ENCODE measurements at regions not wholly inside any gene's neighbourhood (a gene's known extent, or its start where the extent isn't known, plus 50 kb on each side); places are given as distances from the start of the nearest gene placed in this dataset.

DNA sequence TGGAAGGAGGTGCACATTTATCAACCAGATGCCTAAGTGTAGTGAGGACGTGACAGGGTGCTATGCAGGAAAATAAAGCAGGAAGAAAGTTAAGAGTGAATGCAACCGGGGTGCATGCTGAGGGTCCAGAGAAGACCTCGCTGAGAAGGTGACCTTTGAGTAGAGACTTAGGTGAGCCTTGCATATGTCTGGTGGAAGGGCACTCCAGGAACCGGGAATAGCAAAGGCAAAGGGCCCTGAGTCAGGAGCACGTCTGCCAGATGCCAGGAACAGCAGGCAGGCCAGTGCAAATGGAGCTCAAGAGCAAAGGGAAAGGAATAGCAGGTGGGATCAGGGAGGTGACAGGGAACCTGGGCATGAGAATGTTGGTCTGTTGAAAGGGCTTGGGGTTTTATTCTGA is 445.5 kb downstream of the PREX1 start:
- TF ChIP-seq CTCF (conservative IDR thresholded peaks at IDR 0.05 in 1 of 2, IDR thresholded peaks at IDR 0.05 in 1 of 2; ENCODE audit: extremely low read depth in 1 of 2, insufficient read depth in 1 of 2, low read depth in 1 of 2, low read length in 2 of 2) (no peak), EZH2 (IDR thresholded peaks at IDR 0.05; ENCODE audit: borderline replicate concordance, low read length) (no peak)

All from mammary epithelial cell (primary cell).